WERI-Rb-1 (cell line): ENCODE measurements at regions not wholly inside any gene's neighbourhood (a gene's known extent, or its start where the extent isn't known, plus 50 kb on each side); places are given as distances from the start of the nearest gene placed in this dataset.

Experiments
- DNase-seq: peaks from one replicate; pipeline ENCODE4 v3.0.0-alpha.2; 2020
- H3K27ac ChIP-seq: fragments of 250-450 bp; sonication (Bioruptor Pico); 2 replicates; pipeline ENCODE4 v1.5.1; 2020; ENCODE audit warnings: mild to moderate bottlenecking, moderate library complexity
- H3K27me3 ChIP-seq: fragments of 250-450 bp; sonication (Bioruptor Pico); 2 replicates; pipeline ENCODE4 v1.5.1; 2021; ENCODE audit warnings: mild to moderate bottlenecking, low read depth, moderate library complexity; ENCODE audit not compliant: insufficient read depth, severe bottlenecking
- H3K36me3 ChIP-seq: fragments of 250-450 bp; sonication (Bioruptor Pico); 2 replicates; pipeline ENCODE4 v1.5.1; 2020; ENCODE audit warnings: mild to moderate bottlenecking, moderate library complexity
- H3K4me3 ChIP-seq: 2 replicates; pipeline ENCODE4 v1.5.1; 2011; ENCODE audit warnings: low read depth, mild to moderate bottlenecking, control low read depth, low read length
- H3K9me3 ChIP-seq: fragments of 250-450 bp; sonication (Bioruptor Pico); 2 replicates; pipeline ENCODE4 v1.5.1; 2021; ENCODE audit warnings: mild to moderate bottlenecking, moderate library complexity; ENCODE audit not compliant: severe bottlenecking
- CTCF ChIP-seq: IDR thresholded peaks from 2 replicates; pipeline ENCODE4 v1.5.1; 2011; ENCODE audit warnings: low read depth, mild to moderate bottlenecking, control low read depth, inconsistent platforms, low read length

- no peak overlapping the region for H3K27ac ChIP-seq
- no peaks in the 10 kb centered on the region for H3K9me3 ChIP-seq
- no peak overlapping the region for H3K4me3 ChIP-seq
- no peak for TF ChIP-seq CTCF
- H3K36me3 ChIP-seq, result no peaks in the 10 kb centered on the region
- DNase-seq, result no peak
- H3K27me3 ChIP-seq, result no peaks in the 10 kb centered on the region
Observed at GRCh38 chr14:88992011-88992410, 167.6 kb downstream of the TTC8 start.

GRCh38 chr14:88993946-88994345 is 169.5 kb downstream of the TTC8 start:
- Histone ChIP-seq H3K27ac (no peak overlapping the region), H3K27me3 (no peaks in the 10 kb centered on the region), H3K9me3 (no peaks in the 10 kb centered on the region), H3K36me3 (no peaks in the 10 kb centered on the region), H3K4me3 (no peak overlapping the region)
- DNase-seq, result no peak
- no peak for TF ChIP-seq CTCF

GRCh38 chr14:88995437-88996198 is 171.2 kb downstream of the TTC8 start:
- Histone ChIP-seq H3K27ac (no peak overlapping the region), H3K4me3 (no peak overlapping the region), H3K27me3 (no peaks in the 10 kb centered on the region), H3K36me3 (no peaks in the 10 kb centered on the region), H3K9me3 (no peaks in the 10 kb centered on the region)
- no peak for DNase-seq
- TF ChIP-seq CTCF, result no peak

GRCh38 chr14:88998027-88998426 is 173.6 kb downstream of the TTC8 start:
- no peak for DNase-seq

GRCh38 chr14:88999137-88999536 is 174.7 kb downstream of the TTC8 start:
- DNase-seq, result no peak
- H3K27me3 ChIP-seq, result no peaks in the 10 kb centered on the region
- H3K4me3 ChIP-seq, result no peak overlapping the region
- no peak overlapping the region for H3K27ac ChIP-seq
- TF ChIP-seq CTCF, result no peak
- H3K9me3 ChIP-seq, result no peaks in the 10 kb centered on the region
- no peaks in the 10 kb centered on the region for H3K36me3 ChIP-seq

More at GRCh38 chr14:88998027-88998426, 173.6 kb downstream of the TTC8 start:
- Histone ChIP-seq H3K4me3 (no peak overlapping the region), H3K27me3 (no peaks in the 10 kb centered on the region), H3K36me3 (no peaks in the 10 kb centered on the region), H3K27ac (no peak overlapping the region), H3K9me3 (no peaks in the 10 kb centered on the region)
- no peak for TF ChIP-seq CTCF
